Neural progenitor cell (in vitro differentiated cells): ENCODE measurements at regions not wholly inside any gene's neighbourhood (a gene's known extent, or its start where the extent isn't known, plus 50 kb on each side); places are given as distances from the start of the nearest gene placed in this dataset.

ENCODE experiments used
- CTCF ChIP-seq: fragments of 200-600 bp; sonication (generic); IDR thresholded peaks from 2 replicates; pipeline ENCODE4 v1.5.1; 2017; ENCODE audit warnings: antibody characterized with exemption, mild to moderate bottlenecking
- EZH2 ChIP-seq: fragments of 200-600 bp; sonication (generic); IDR thresholded peaks from 2 replicates; pipeline ENCODE4 v1.6.1; 2017; ENCODE audit warnings: antibody characterized with exemption, mild to moderate bottlenecking, moderate library complexity

GRCh38 chr17:20702692-20703091 lies 123.2 kb downstream of the CDRT15L2 start:
- TF ChIP-seq CTCF: no peak
- no peak for TF ChIP-seq EZH2
